ENCODE measurements at regions not wholly inside any gene's neighbourhood (a gene's known extent, or its start where the extent isn't known, plus 50 kb on each side); places are given as distances from the start of the nearest gene placed in this dataset.

DNA sequence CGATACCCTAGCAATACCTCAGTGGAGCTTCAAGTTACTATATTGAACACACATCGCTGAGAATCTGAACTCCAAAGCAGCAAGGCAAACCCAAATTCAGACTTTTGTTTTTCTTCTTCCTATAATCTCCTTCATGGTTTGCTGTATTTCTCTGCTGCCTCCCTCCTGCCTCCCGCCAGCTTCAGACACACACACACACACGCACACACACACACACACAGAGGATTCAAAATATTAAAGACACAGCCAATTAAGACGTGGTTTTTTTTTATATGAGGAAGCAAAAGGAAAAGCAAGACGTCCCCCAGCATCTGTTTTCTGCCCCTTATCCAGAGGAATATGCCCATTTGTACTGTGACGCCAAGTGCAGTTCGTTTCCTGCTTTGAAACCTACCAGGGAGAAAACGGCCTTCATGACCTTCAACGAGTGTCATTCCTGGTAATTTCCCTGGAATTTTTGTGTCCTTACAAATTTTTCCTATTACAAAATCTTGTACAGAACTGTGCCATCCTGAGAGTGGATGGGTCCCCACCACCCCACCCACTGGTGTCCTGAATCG, 547.9 kb upstream of the ID2 start (continued):
- no peak for TF ChIP-seq MGA (IDR thresholded peaks at IDR 0.05)
- no peak for TF ChIP-seq ZNF311 (CRISPR knock-in tag; IDR thresholded peaks at IDR 0.05)
- no peak for TF ChIP-seq STAG1 (CRISPR knock-in tag; IDR thresholded peaks at IDR 0.05; ENCODE audit: borderline replicate concordance)
- TF ChIP-seq, protein P1, sequence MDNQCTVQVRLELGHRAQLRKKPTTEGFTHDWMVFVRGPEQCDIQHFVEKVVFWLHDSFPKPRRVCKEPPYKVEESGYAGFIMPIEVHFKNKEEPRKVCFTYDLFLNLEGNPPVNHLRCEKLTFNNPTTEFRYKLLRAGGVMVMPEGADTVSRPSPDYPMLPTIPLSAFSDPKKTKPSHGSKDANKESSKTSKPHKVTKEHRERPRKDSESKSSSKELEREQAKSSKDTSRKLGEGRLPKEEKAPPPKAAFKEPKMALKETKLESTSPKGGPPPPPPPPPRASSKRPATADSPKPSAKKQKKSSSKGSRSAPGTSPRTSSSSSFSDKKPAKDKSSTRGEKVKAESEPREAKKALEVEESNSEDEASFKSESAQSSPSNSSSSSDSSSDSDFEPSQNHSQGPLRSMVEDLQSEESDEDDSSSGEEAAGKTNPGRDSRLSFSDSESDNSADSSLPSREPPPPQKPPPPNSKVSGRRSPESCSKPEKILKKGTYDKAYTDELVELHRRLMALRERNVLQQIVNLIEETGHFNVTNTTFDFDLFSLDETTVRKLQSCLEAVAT (IDR thresholded peaks at IDR 0.05), result no peak
- TF ChIP-seq FIP1L1 (IDR thresholded peaks at IDR 0.05; ENCODE audit: low read depth, low read length, poor library complexity, severe bottlenecking), result no peak
- TF ChIP-seq CBX2 (IDR thresholded peaks at IDR 0.05; ENCODE audit: insufficient read depth, low read length, poor library complexity, severe bottlenecking), result no peak

Data from K562 (cell line).